ENCODE measurements at regions not wholly inside any gene's neighbourhood (a gene's known extent, or its start where the extent isn't known, plus 50 kb on each side); places are given as distances from the start of the nearest gene placed in this dataset.

GRCh38 chr17:56737421-56738161 lies 96.1 kb downstream of the C17orf67 start:
- TF ChIP-seq GATA2 (IDR thresholded peaks at IDR 0.05; ENCODE audit: low read depth, low read length): no peak
- no peak for TF ChIP-seq GATA3 (IDR thresholded peaks at IDR 0.05; ENCODE audit: low read depth, low read length)

GRCh38 chr17:56739376-56739775 lies 94.3 kb downstream of the C17orf67 start:
- TF ChIP-seq GATA2 (IDR thresholded peaks at IDR 0.05; ENCODE audit: low read depth, low read length): no peak
- no peak for TF ChIP-seq GATA3 (IDR thresholded peaks at IDR 0.05; ENCODE audit: low read depth, low read length)

- TF ChIP-seq GATA2 (IDR thresholded peaks at IDR 0.05; ENCODE audit: low read depth, low read length): no peak
- no peak for TF ChIP-seq GATA3 (IDR thresholded peaks at IDR 0.05; ENCODE audit: low read depth, low read length)
These were observed 93.9 kb downstream of the C17orf67 start for GRCh38 chr17:56739776-56740175.

GRCh38 chr17:56740481-56740880 lies 93.2 kb downstream of the C17orf67 start:
- TF ChIP-seq GATA3 (IDR thresholded peaks at IDR 0.05; ENCODE audit: low read depth, low read length) (no peak), GATA2 (IDR thresholded peaks at IDR 0.05; ENCODE audit: low read depth, low read length) (no peak)

Measured in SH-SY5Y (cell line).